HCT116 (cell line): ENCODE measurements at regions not wholly inside any gene's neighbourhood (a gene's known extent, or its start where the extent isn't known, plus 50 kb on each side); places are given as distances from the start of the nearest gene placed in this dataset.

Experiments used
- POLR2AphosphoS5 ChIP-seq: IDR thresholded peaks from 2 replicates; pipeline ENCODE4 v1.6.1; 2011; ENCODE audit warnings: mild to moderate bottlenecking, low read depth, low read length, moderate library complexity
- REST ChIP-seq: IDR thresholded peaks from 2 replicates; pipeline ENCODE4 v1.6.1; 2012; ENCODE audit warnings: low read depth

DNA sequence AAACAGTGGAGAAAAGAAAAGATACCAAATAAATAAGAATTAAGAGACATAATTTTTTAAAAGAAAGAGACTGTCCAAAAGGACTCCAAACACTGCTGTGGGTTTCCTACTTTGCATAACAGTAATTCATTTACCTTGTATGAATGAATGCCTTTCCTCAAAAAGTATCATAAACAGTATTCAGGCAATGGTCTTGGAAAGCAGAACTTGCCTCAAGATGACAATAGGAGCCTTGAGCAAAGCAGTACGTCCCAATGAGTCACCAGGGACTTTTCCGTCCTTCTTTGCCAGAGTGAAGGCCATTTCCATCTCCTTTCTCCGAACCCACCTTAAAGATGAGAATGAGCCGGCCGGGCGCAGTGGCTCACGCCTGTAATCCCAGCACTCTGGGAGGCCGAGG, 186.4 kb downstream of the ZBTB18 start:
- TF ChIP-seq POLR2AphosphoS5 (no peak), REST (no peak)
